ENCODE measurements at regions not wholly inside any gene's neighbourhood (a gene's known extent, or its start where the extent isn't known, plus 50 kb on each side); places are given as distances from the start of the nearest gene placed in this dataset.

DNA sequence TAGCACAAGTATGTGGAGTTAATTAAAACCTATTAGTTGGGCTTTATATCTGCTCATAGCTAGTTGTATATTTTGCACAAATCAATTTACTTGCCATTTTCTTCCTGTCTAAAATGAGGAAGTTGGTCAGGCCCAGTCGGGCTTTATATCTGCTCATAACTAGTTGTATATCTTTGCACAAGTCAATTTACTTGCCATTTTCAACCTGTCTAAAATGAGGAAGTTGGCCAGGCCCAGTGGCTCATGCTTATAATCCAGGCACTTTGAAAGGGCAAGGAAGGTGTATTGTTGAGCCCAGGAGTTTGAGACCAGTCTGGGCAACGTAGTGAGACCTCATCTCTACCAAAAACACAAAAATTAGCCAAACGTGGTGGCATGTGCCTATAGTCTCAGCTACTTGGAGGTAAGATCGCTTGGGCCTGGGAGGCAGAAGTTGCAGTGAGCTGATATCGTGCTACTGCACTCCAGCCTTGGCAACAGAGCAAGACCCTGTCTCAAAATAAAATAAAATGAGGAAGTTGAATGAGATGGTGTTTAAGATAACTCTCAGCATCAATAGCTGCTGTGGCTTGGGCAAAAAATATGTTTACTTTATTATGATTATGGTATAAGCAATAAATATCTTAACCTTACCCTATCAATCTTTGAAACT, 1558.6 kb upstream of the RAG2 start:
- Histone ChIP-seq H3K27ac (no peak overlapping the region), H3K9me3 (no peaks in the 10 kb centered on the region), H3K4me3 (replicated peaks in 1 of 3) (no peak overlapping the region), H3K27me3 (no peaks in the 10 kb centered on the region), H3K36me3 (no peaks in the 10 kb centered on the region), H3K4me1 (no peaks in the 10 kb centered on the region)
- 74 to 78% methylated on average over 5 of the region's 5 CpGs for WGBS, 2 donors
- TF ChIP-seq POLR2A (IDR thresholded peaks at IDR 0.05): no peak
- no peak for TF ChIP-seq CTCF (IDR thresholded peaks at IDR 0.05)
- DNase-seq: no peak
- intact Hi-C loops (cut with DNase I): no loop called here

- no peaks in the 10 kb centered on the region for H3K4me1 ChIP-seq
- H3K27me3 ChIP-seq: no peaks in the 10 kb centered on the region
- TF ChIP-seq POLR2A (IDR thresholded peaks at IDR 0.05) (no peak), CTCF (IDR thresholded peaks at IDR 0.05) (no peak)
- no peaks in the 10 kb centered on the region for H3K36me3 ChIP-seq
- DNase-seq: no peak
- no peak overlapping the region for H3K27ac ChIP-seq
- no peaks in the 10 kb centered on the region for H3K9me3 ChIP-seq
- 87 to 91% methylated on average over 1 of the region's 1 CpG for WGBS, 2 donors
- H3K4me3 ChIP-seq (replicated peaks in 1 of 3): no peak overlapping the region
- intact Hi-C loops (cut with DNase I): no loop called here
These were observed 1557.8 kb upstream of the RAG2 start for GRCh38 chr11:38155856-38156255.

DNA sequence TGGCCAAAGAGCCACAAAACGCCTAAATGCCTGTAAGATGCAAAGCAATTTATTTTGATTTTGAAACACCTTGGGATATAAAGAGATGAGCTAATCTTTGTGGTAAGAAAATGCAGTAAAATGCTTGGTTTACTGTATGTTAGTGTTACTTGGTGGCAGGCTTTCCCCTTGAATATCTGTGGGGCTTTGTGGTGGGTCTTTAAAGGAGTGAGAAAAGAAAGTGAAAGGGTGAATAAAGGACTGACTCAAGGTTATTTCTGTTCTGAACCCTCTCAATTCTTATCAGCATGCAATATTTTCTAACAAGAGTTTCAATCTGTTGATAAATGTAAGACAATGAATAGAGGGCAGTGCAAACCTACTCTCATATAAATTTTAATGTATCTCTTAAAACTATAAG, 1555.9 kb upstream of the RAG2 start:
- WGBS, 2 donors: 71 to 86% methylated on average over 1 of the region's 1 CpG
- Histone ChIP-seq H3K9me3 (no peaks in the 10 kb centered on the region), H3K4me3 (replicated peaks in 1 of 3) (no peak overlapping the region), H3K27me3 (no peaks in the 10 kb centered on the region), H3K36me3 (no peaks in the 10 kb centered on the region), H3K4me1 (no peaks in the 10 kb centered on the region), H3K27ac (no peak overlapping the region)
- TF ChIP-seq CTCF (IDR thresholded peaks at IDR 0.05): no peak
- no peak for TF ChIP-seq POLR2A (IDR thresholded peaks at IDR 0.05)
- no peak for DNase-seq
- intact Hi-C loops (cut with DNase I): no loop called here

DNA sequence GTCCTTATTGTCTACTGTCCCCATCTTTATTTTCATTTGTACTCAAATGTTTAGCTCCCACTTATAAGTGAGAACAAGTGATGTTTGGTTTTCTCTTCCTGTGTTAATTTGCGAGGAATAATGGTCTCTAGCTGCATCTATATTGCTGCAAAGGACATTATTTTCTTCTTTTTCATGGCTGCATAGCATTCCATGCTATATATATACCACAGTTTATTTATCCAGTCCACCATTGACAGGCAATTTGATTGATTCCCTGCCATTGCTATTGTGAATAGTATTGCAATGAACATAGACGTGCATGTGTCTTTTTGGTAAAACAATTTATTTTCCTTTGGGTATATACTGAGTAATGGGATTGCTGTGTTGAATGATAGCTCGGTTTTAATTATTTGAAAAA, 1545.8 kb upstream of the RAG2 start:
- Histone ChIP-seq H3K27ac (no peak overlapping the region), H3K9me3 (no peaks in the 10 kb centered on the region), H3K4me1 (no peaks in the 10 kb centered on the region), H3K36me3 (no peaks in the 10 kb centered on the region), H3K27me3 (no peaks in the 10 kb centered on the region), H3K4me3 (replicated peaks in 1 of 3) (no peak overlapping the region)
- TF ChIP-seq CTCF (IDR thresholded peaks at IDR 0.05) (no peak), POLR2A (IDR thresholded peaks at IDR 0.05) (no peak)
- intact Hi-C loops (cut with DNase I): no loop called here
- no peak for DNase-seq
- WGBS, 2 donors: 80 to 83% methylated on average over 3 of the region's 3 CpGs

DNA sequence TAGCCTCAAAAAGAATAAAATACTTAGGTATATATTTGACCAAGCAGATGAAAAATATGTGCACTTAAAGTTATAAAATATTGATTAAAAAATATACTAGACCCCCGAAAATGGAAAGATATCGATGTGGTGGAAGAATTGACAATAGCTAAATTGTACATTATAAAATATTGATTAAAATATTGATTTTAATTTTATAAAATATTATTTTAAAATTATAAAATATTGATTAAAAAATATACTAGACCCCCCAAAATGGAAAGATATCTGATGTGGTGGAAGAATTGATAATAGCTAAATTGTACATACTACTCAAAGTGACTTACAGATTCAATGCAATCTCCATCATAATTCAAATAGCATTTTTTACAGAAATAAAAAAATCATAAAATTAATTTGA, 1540.9 kb upstream of the RAG2 start:
- intact Hi-C loops (cut with DNase I): no loop called here
- no peak overlapping the region for H3K27ac ChIP-seq
- H3K4me1 ChIP-seq: no peaks in the 10 kb centered on the region
- no peaks in the 10 kb centered on the region for H3K27me3 ChIP-seq
- no peak overlapping the region for H3K4me3 ChIP-seq (replicated peaks in 1 of 3)
- DNase-seq: no peak
- 89 to 93% methylated on average over 2 of the region's 2 CpGs for WGBS, 2 donors
- no peaks in the 10 kb centered on the region for H3K9me3 ChIP-seq
- no peaks in the 10 kb centered on the region for H3K36me3 ChIP-seq
- TF ChIP-seq POLR2A (IDR thresholded peaks at IDR 0.05) (no peak), CTCF (IDR thresholded peaks at IDR 0.05) (no peak)
